ENCODE measurements at regions not wholly inside any gene's neighbourhood (a gene's known extent, or its start where the extent isn't known, plus 50 kb on each side); places are given as distances from the start of the nearest gene placed in this dataset.
"Not testable (repeated sequence)": the region's sequence is repeated elsewhere in the genome, so short reads cannot be mapped to it uniquely, and the experiment has no call there.

GRCh38 chr11:24413391-24413790, 83.5 kb upstream of the LUZP2 start:
- Histone ChIP-seq H3K23ac (ENCODE audit: low read depth, low read length, poor library complexity) (no peak overlapping the region), H2BK12ac (ENCODE audit: low read length) (no peak overlapping the region), H3K36me3 (replicated peaks in 1 of 2; ENCODE audit: control insufficient read depth in 2 of 2, insufficient read depth in 2 of 2, low read length in 2 of 2) (no peaks in the 10 kb centered on the region), H2BK15ac (ENCODE audit: low read length) (no peak overlapping the region), H3K14ac (ENCODE audit: low read length) (no peak overlapping the region), H3K4me2 (ENCODE audit: insufficient read depth, low read length, poor library complexity, severe bottlenecking) (no peak overlapping the region), H3K4me3 (ENCODE audit: low read length in 2 of 2) (no peak overlapping the region), H3K18ac (ENCODE audit: low read length) (no peak overlapping the region), H2AFZ (ENCODE audit: low read length) (no peak overlapping the region), H3K4ac (ENCODE audit: low read length) (no peak overlapping the region), H2BK5ac (ENCODE audit: low read length) (no peak overlapping the region), H3K27ac (replicated peaks; ENCODE audit: low read length) (no peak overlapping the region), H3K4me1 (ENCODE audit: control insufficient read depth in 2 of 2, insufficient read depth in 1 of 2, low read depth in 1 of 2, low read length in 2 of 2) (no peaks in the 10 kb centered on the region), H3K79me1 (ENCODE audit: low read depth, low read length) (no peaks in the 10 kb centered on the region), H2BK120ac (ENCODE audit: low read depth, low read length) (no peak overlapping the region), H2AK5ac (ENCODE audit: low read depth, low read length) (no peak overlapping the region), H4K8ac (ENCODE audit: low read depth, low read length) (no peak overlapping the region), H3K9ac (ENCODE audit: low read depth, low read length, poor library complexity) (no peak overlapping the region), H3K27me3 (ENCODE audit: control insufficient read depth in 3 of 3, insufficient read depth in 3 of 3, low read depth in 1 of 3, low read length in 3 of 3) (no peaks in the 10 kb centered on the region), H4K91ac (ENCODE audit: low read depth, low read length, poor library complexity) (no peak overlapping the region), H3K9me3 (replicated peaks in 1 of 2; ENCODE audit: control insufficient read depth in 2 of 2, insufficient read depth in 1 of 2, low read depth in 1 of 2, low read length in 2 of 2) (no peaks in the 10 kb centered on the region)
- DNase-seq (ENCODE audit: low spot score), result no peak
- no CpG with 5 or more reads among the region's 1 CpG for WGBS, 2 donors (ENCODE audit: extremely low coverage in 2 of 2, insufficient read length in 2 of 2, insufficient replicate concordance in 1 of 2)

GRCh38 chr11:24415955-24416636, 80.8 kb upstream of the LUZP2 start:
- H3K4me2 ChIP-seq (ENCODE audit: insufficient read depth, low read length, poor library complexity, severe bottlenecking); H2BK12ac ChIP-seq (ENCODE audit: low read length); H2AFZ ChIP-seq (ENCODE audit: low read length); H3K14ac ChIP-seq (ENCODE audit: low read length); DNase-seq (ENCODE audit: low spot score); H3K9me3 ChIP-seq (replicated peaks in 1 of 2; ENCODE audit: control insufficient read depth in 2 of 2, insufficient read depth in 1 of 2, low read depth in 1 of 2, low read length in 2 of 2); H4K8ac ChIP-seq (ENCODE audit: low read depth, low read length); H2AK5ac ChIP-seq (ENCODE audit: low read depth, low read length); H3K4me3 ChIP-seq (ENCODE audit: low read length in 2 of 2); H2BK15ac ChIP-seq (ENCODE audit: low read length); H4K91ac ChIP-seq (ENCODE audit: low read depth, low read length, poor library complexity); H2BK120ac ChIP-seq (ENCODE audit: low read depth, low read length); H3K36me3 ChIP-seq (replicated peaks in 1 of 2; ENCODE audit: control insufficient read depth in 2 of 2, insufficient read depth in 2 of 2, low read length in 2 of 2); H3K27me3 ChIP-seq (ENCODE audit: control insufficient read depth in 3 of 3, insufficient read depth in 3 of 3, low read depth in 1 of 3, low read length in 3 of 3); H3K4me1 ChIP-seq (ENCODE audit: control insufficient read depth in 2 of 2, insufficient read depth in 1 of 2, low read depth in 1 of 2, low read length in 2 of 2); H3K18ac ChIP-seq (ENCODE audit: low read length); H2BK5ac ChIP-seq (ENCODE audit: low read length); H3K27ac ChIP-seq (replicated peaks; ENCODE audit: low read length); H3K9ac ChIP-seq (ENCODE audit: low read depth, low read length, poor library complexity); H3K4ac ChIP-seq (ENCODE audit: low read length); H3K23ac ChIP-seq (ENCODE audit: low read depth, low read length, poor library complexity); H3K79me1 ChIP-seq (ENCODE audit: low read depth, low read length): not testable (repeated sequence)
- WGBS, 2 donors (ENCODE audit: extremely low coverage in 2 of 2, insufficient read length in 2 of 2, insufficient replicate concordance in 1 of 2), result no CpG with 5 or more reads among the region's 34 CpGs

- Histone ChIP-seq H4K8ac (ENCODE audit: low read depth, low read length) (no peak overlapping the region), H3K79me1 (ENCODE audit: low read depth, low read length) (no peaks in the 10 kb centered on the region), H2BK5ac (ENCODE audit: low read length) (no peak overlapping the region), H2BK120ac (ENCODE audit: low read depth, low read length) (no peak overlapping the region), H2AK5ac (ENCODE audit: low read depth, low read length) (no peak overlapping the region), H3K18ac (ENCODE audit: low read length) (no peak overlapping the region), H3K9me3 (replicated peaks in 1 of 2; ENCODE audit: control insufficient read depth in 2 of 2, insufficient read depth in 1 of 2, low read depth in 1 of 2, low read length in 2 of 2) (no peaks in the 10 kb centered on the region), H3K36me3 (replicated peaks in 1 of 2; ENCODE audit: control insufficient read depth in 2 of 2, insufficient read depth in 2 of 2, low read length in 2 of 2) (no peaks in the 10 kb centered on the region), H2BK12ac (ENCODE audit: low read length) (no peak overlapping the region), H3K9ac (ENCODE audit: low read depth, low read length, poor library complexity) (no peak overlapping the region), H2BK15ac (ENCODE audit: low read length) (no peak overlapping the region), H3K4me2 (ENCODE audit: insufficient read depth, low read length, poor library complexity, severe bottlenecking) (no peak overlapping the region), H2AFZ (ENCODE audit: low read length) (peak overlapping the region; percentile 40), H3K27ac (replicated peaks; ENCODE audit: low read length) (no peak overlapping the region), H3K27me3 (ENCODE audit: control insufficient read depth in 3 of 3, insufficient read depth in 3 of 3, low read depth in 1 of 3, low read length in 3 of 3) (no peaks in the 10 kb centered on the region), H3K4ac (ENCODE audit: low read length) (no peak overlapping the region), H3K14ac (ENCODE audit: low read length) (no peak overlapping the region), H3K4me3 (ENCODE audit: low read length in 2 of 2) (no peak overlapping the region), H3K4me1 (ENCODE audit: control insufficient read depth in 2 of 2, insufficient read depth in 1 of 2, low read depth in 1 of 2, low read length in 2 of 2) (no peaks in the 10 kb centered on the region), H4K91ac (ENCODE audit: low read depth, low read length, poor library complexity) (no peak overlapping the region), H3K23ac (ENCODE audit: low read depth, low read length, poor library complexity) (no peak overlapping the region)
- no peak for DNase-seq (ENCODE audit: low spot score)
- no CpG with 5 or more reads among the region's 3 CpGs for WGBS, 2 donors (ENCODE audit: extremely low coverage in 2 of 2, insufficient read length in 2 of 2, insufficient replicate concordance in 1 of 2)
Observed at GRCh38 chr11:24421766-24422165, 75.1 kb upstream of the LUZP2 start.

- no peak overlapping the region for H2BK12ac ChIP-seq (ENCODE audit: low read length)
- H3K4me3 ChIP-seq (ENCODE audit: low read length in 2 of 2), result no peak overlapping the region
- H3K9me3 ChIP-seq (replicated peaks in 1 of 2; ENCODE audit: control insufficient read depth in 2 of 2, insufficient read depth in 1 of 2, low read depth in 1 of 2, low read length in 2 of 2), result no peaks in the 10 kb centered on the region
- no peak overlapping the region for H3K23ac ChIP-seq (ENCODE audit: low read depth, low read length, poor library complexity)
- no peak overlapping the region for H3K4ac ChIP-seq (ENCODE audit: low read length)
- no peak overlapping the region for H2BK5ac ChIP-seq (ENCODE audit: low read length)
- H3K18ac ChIP-seq (ENCODE audit: low read length), result no peak overlapping the region
- no peak overlapping the region for H2BK120ac ChIP-seq (ENCODE audit: low read depth, low read length)
- no peak overlapping the region for H4K8ac ChIP-seq (ENCODE audit: low read depth, low read length)
- no peak overlapping the region for H2BK15ac ChIP-seq (ENCODE audit: low read length)
- H3K4me2 ChIP-seq (ENCODE audit: insufficient read depth, low read length, poor library complexity, severe bottlenecking), result no peak overlapping the region
- no peaks in the 10 kb centered on the region for H3K36me3 ChIP-seq (replicated peaks in 1 of 2; ENCODE audit: control insufficient read depth in 2 of 2, insufficient read depth in 2 of 2, low read length in 2 of 2)
- no peak overlapping the region for H3K27ac ChIP-seq (replicated peaks; ENCODE audit: low read length)
- DNase-seq (ENCODE audit: low spot score), result no peak
- no peak overlapping the region for H2AFZ ChIP-seq (ENCODE audit: low read length)
- no peaks in the 10 kb centered on the region for H3K4me1 ChIP-seq (ENCODE audit: control insufficient read depth in 2 of 2, insufficient read depth in 1 of 2, low read depth in 1 of 2, low read length in 2 of 2)
- no peaks in the 10 kb centered on the region for H3K79me1 ChIP-seq (ENCODE audit: low read depth, low read length)
- no peak overlapping the region for H3K14ac ChIP-seq (ENCODE audit: low read length)
- no peak overlapping the region for H4K91ac ChIP-seq (ENCODE audit: low read depth, low read length, poor library complexity)
- no peaks in the 10 kb centered on the region for H3K27me3 ChIP-seq (ENCODE audit: control insufficient read depth in 3 of 3, insufficient read depth in 3 of 3, low read depth in 1 of 3, low read length in 3 of 3)
- H3K9ac ChIP-seq (ENCODE audit: low read depth, low read length, poor library complexity), result no peak overlapping the region
- no peak overlapping the region for H2AK5ac ChIP-seq (ENCODE audit: low read depth, low read length)
- WGBS, 2 donors (ENCODE audit: extremely low coverage in 2 of 2, insufficient read length in 2 of 2, insufficient replicate concordance in 1 of 2), result no CpG with 5 or more reads among the region's 1 CpG
Observed at GRCh38 chr11:24422376-24422775, 74.5 kb upstream of the LUZP2 start.
